GM12878 (cell line): ENCODE measurements at regions not wholly inside any gene's neighbourhood (a gene's known extent, or its start where the extent isn't known, plus 50 kb on each side); places are given as distances from the start of the nearest gene placed in this dataset.
"Not testable (repeated sequence)": the region's sequence is repeated elsewhere in the genome, so short reads cannot be mapped to it uniquely, and the experiment has no call there.

Experiments
- ATAC-seq: fragments of 200-7000 bp; cut with Tn5 transposase; 3 replicates; pipeline ENCODE4 v1.9.1; 2020; ENCODE audit warnings: mild to moderate bottlenecking, moderate library complexity
- BruUV-seq: library from RNA; stranded (reverse); fragments of 400-500 nt; replicated peaks from 2 replicates; lab custom pipeline; 2021; lab: Mats Ljungman, UMichigan
- CTCF ChIA-PET: fragments of 300-600 bp; sonication (Branson Sonifier 250); formaldehyde crosslinking; extraction: SDS; loops from one replicate; lab custom pipeline; 2021; ENCODE audit warnings: inconsistent platforms; lab: Yijun Ruan, JAX
- POLR2A ChIA-PET: fragments of 350-600 bp; formaldehyde crosslinking; extraction: SDS; loops from one replicate; lab custom pipeline; 2021; ENCODE audit warnings: inconsistent platforms; lab: Charles Lee
- RAD21 ChIA-PET: fragments of 300-600 bp; sonication (Branson Sonifier 250); formaldehyde crosslinking; loops from one replicate; lab custom pipeline; 2023; ENCODE audit warnings: antibody characterized with exemption; ENCODE audit not compliant: unreplicated experiment; lab: Charles Lee
- SMC1A ChIA-PET: fragments of 300-600 bp; sonication (Branson Sonifier 250); formaldehyde crosslinking; loops from one replicate; lab custom pipeline; 2023; ENCODE audit not compliant: unreplicated experiment, uncharacterized antibody; lab: Charles Lee
- DNase-seq: peaks from one replicate; pipeline ENCODE4 v3.0.0-alpha.2; 2011; ENCODE audit warnings: low read depth, low spot score
- FAIRE-seq: peaks from 3 replicates; lab custom pipeline; 2011; peaks lifted over from hg19 to GRCh38; lab: Jason Lieb, UNC
- H2AFZ ChIP-seq: 2 replicates; pipeline ENCODE4 v1.6.0; 2011; ENCODE audit warnings: low read depth, low read length, control low read depth; ENCODE audit not compliant: control insufficient read depth
- H3K27ac ChIP-seq: 2 replicates; pipeline ENCODE4 v1.5.1; 2011; ENCODE audit warnings: control low read depth; ENCODE audit not compliant: control insufficient read depth, insufficient read depth
- H3K27me3 ChIP-seq, 2 experiments: replicated peaks in 1 of 2; 2 replicates each; pipeline versions ENCODE4 v1.6.0 to v1.6.1; 2011; ENCODE audit warnings: low read length in 1 of 2; ENCODE audit not compliant: control insufficient read depth in 2 of 2, insufficient read depth in 2 of 2
- H3K36me3 ChIP-seq, 2 experiments: 2 replicates each; pipeline ENCODE4 v1.5.1; 2011; ENCODE audit warnings: low read length in 1 of 2; ENCODE audit not compliant: control insufficient read depth in 2 of 2, insufficient read depth in 2 of 2
- H3K4me1 ChIP-seq: 2 replicates; pipeline ENCODE4 v1.6.1; 2011; ENCODE audit warnings: mild to moderate bottlenecking, low read length, moderate library complexity, mixed read lengths; ENCODE audit not compliant: control insufficient read depth, insufficient read depth
- H3K4me2 ChIP-seq: 2 replicates; pipeline ENCODE4 v1.6.0; 2011; ENCODE audit warnings: control low read depth; ENCODE audit not compliant: control insufficient read depth, insufficient read depth
- H3K4me3 ChIP-seq: fragments of 200-600 bp; sonication (generic); 2 replicates; pipeline ENCODE4 v1.5.1; 2016
- H3K79me2 ChIP-seq: 2 replicates; pipeline ENCODE4 v1.6.0; 2011; ENCODE audit warnings: low read length; ENCODE audit not compliant: control insufficient read depth, insufficient read depth
- H3K9ac ChIP-seq: 2 replicates; pipeline ENCODE4 v1.8.0; 2011; ENCODE audit warnings: low read length, control low read depth, mixed read lengths; ENCODE audit not compliant: control insufficient read depth, insufficient read depth
- H3K9me3 ChIP-seq: replicated peaks from 3 replicates; pipeline ENCODE4 v1.5.1; 2011; ENCODE audit warnings: mild to moderate bottlenecking, low read length; ENCODE audit not compliant: control insufficient read depth, insufficient read depth
- H4K20me1 ChIP-seq: 2 replicates; pipeline ENCODE4 v1.6.0; 2011; ENCODE audit not compliant: control insufficient read depth, insufficient read depth
- NR2C1 ChIP-seq: fragments of 450-650 bp; IDR thresholded peaks from 2 replicates; pipeline ENCODE4 v1.6.1; 2017; ENCODE audit warnings: antibody characterized with exemption, mild to moderate bottlenecking, moderate library complexity
- RBBP5 ChIP-seq: fragments of 200-600 bp; sonication (generic); conservative IDR thresholded peaks from 2 replicates; pipeline ENCODE4 v1.6.1; 2016
- RFX5 ChIP-seq: IDR thresholded peaks from 2 replicates; pipeline ENCODE4 v1.6.1; 2011; ENCODE audit warnings: low read depth, low read length, improper control_type of control experiment
- SKIL ChIP-seq: fragments of 450-650 bp; IDR thresholded peaks from 2 replicates; pipeline ENCODE4 v1.6.1; 2017; ENCODE audit warnings: mild to moderate bottlenecking, low read depth, inconsistent platforms; ENCODE audit not compliant: poor library complexity, severe bottlenecking
- TARDBP ChIP-seq: IDR thresholded peaks from 2 replicates; pipeline ENCODE4 v1.6.1; 2016; ENCODE audit warnings: borderline replicate concordance
- TCF7 ChIP-seq: IDR thresholded peaks from 2 replicates; pipeline ENCODE4 v1.6.1; 2014; ENCODE audit warnings: antibody characterized with exemption, borderline replicate concordance
- YY1 ChIP-seq: IDR thresholded peaks from 2 replicates; pipeline ENCODE4 v1.6.1; 2011; ENCODE audit warnings: low read depth, mild to moderate bottlenecking, low read length
- ZNF384 ChIP-seq: IDR thresholded peaks from 2 replicates; pipeline ENCODE4 v1.6.1; 2012; ENCODE audit warnings: low read depth, mild to moderate bottlenecking, low read length, improper control_type of control experiment, borderline replicate concordance
- WGBS: methylation state at CpG from one replicate; pipeline ENCODE4 v1.1.6; 2016; ENCODE audit warnings: low lambda C conversion rate; ENCODE audit not compliant: insufficient replicate concordance, insufficient coverage; ENCODE audit errors: missing lambda C conversion rate; 5-methylcytosine and 5-hydroxymethylcytosine counted together
- in situ Hi-C: fragments of 300-500 bp; cut with MboI; formaldehyde crosslinking; loops from 9 replicates; pipeline ENCODE4 v1.14.3; 2018; ENCODE audit warnings: mixed read lengths
- intact Hi-C: fragments of 100-400 bp; cut with micrococcal nuclease; formaldehyde crosslinking; loops from one replicate; pipeline ENCODE4 v1.14.2; 2022; ENCODE audit not compliant: unreplicated experiment

GRCh38 chr4:189874591-189874990 is 66.1 kb upstream of the FRG1 start:
- WGBS, result 13% methylated on average over 2 of the region's 2 CpGs
- ChIA-PET POLR2A (no interaction called here), CTCF (no interaction called here), SMC1A (no interaction called here), RAD21 (no interaction called here)
- Histone ChIP-seq H2AFZ (no peak overlapping the region), H3K27ac (no peak overlapping the region), H3K4me2 (no peak overlapping the region), H4K20me1 (no peaks in the 10 kb centered on the region), H3K27me3 (no peaks in the 10 kb centered on the region), H3K9me3 (no peaks in the 10 kb centered on the region), H3K4me3 (no peak overlapping the region), H3K9ac (no peak overlapping the region), H3K36me3 (no peaks in the 10 kb centered on the region), H3K79me2 (no peaks in the 10 kb centered on the region), H3K4me1 (no peaks in the 10 kb centered on the region)
- no peak for TF ChIP-seq TARDBP
- TF ChIP-seq RBBP5, result no peak
- no peak for TF ChIP-seq NR2C1
- TF ChIP-seq SKIL, result no peak
- TF ChIP-seq TCF7, result no peak
- no peak for TF ChIP-seq YY1
- TF ChIP-seq ZNF384, result no peak
- no peak for TF ChIP-seq RFX5
- DNase-seq, result no peak
- no TSS peak for BruUV-seq
- intact Hi-C loops, result no loop called here
- in situ Hi-C loops, result no loop called here
- FAIRE-seq, result no peak
- ATAC-seq, result no peak

- BruUV-seq, H3K27me3 ChIP-seq, CTCF ChIA-PET, RAD21 ChIA-PET, POLR2A ChIA-PET, H3K9me3 ChIP-seq, H2AFZ ChIP-seq, ATAC-seq, H3K27ac ChIP-seq, in situ Hi-C loops, H3K36me3 ChIP-seq, H3K9ac ChIP-seq, H3K79me2 ChIP-seq, H3K4me2 ChIP-seq, H3K4me1 ChIP-seq, H4K20me1 ChIP-seq, H3K4me3 ChIP-seq, intact Hi-C loops, SMC1A ChIA-PET: not testable (repeated sequence)
- peak; percentile 81 for FAIRE-seq
- peak; percentile 12 for DNase-seq
- WGBS, result 90% methylated on average over 15 of the region's 15 CpGs
Observed at GRCh38 chr4:189881190-189881589, 59.5 kb upstream of the FRG1 start.

- BruUV-seq, ATAC-seq, H4K20me1 ChIP-seq, H3K9ac ChIP-seq, H3K4me3 ChIP-seq, FAIRE-seq, SMC1A ChIA-PET, H3K27me3 ChIP-seq, CTCF ChIA-PET, H3K27ac ChIP-seq, H3K4me2 ChIP-seq, RAD21 ChIA-PET, intact Hi-C loops, H3K9me3 ChIP-seq, in situ Hi-C loops, H3K79me2 ChIP-seq, H3K36me3 ChIP-seq, H2AFZ ChIP-seq, H3K4me1 ChIP-seq, POLR2A ChIA-PET, DNase-seq: not testable (repeated sequence)
- WGBS, result 39% methylated on average over 4 of the region's 4 CpGs
Observed at GRCh38 chr4:189888407-189888806, 52.3 kb upstream of the FRG1 start.
